Ishikawa (cell line): ENCODE measurements at regions not wholly inside any gene's neighbourhood (a gene's known extent, or its start where the extent isn't known, plus 50 kb on each side); places are given as distances from the start of the nearest gene placed in this dataset.

Experiments
- CEBPB ChIP-seq: IDR thresholded peaks from 2 replicates; pipeline ENCODE4 v1.6.1; 2012
- CREB1 ChIP-seq: IDR thresholded peaks from 2 replicates; pipeline ENCODE4 v1.6.1; 2012; ENCODE audit warnings: low read depth
- EGR1 ChIP-seq: IDR thresholded peaks from 2 replicates; pipeline ENCODE4 v1.6.1; 2012
- EP300 ChIP-seq: IDR thresholded peaks from 2 replicates; pipeline ENCODE4 v1.6.1; 2012; ENCODE audit warnings: borderline replicate concordance
- FOXM1 ChIP-seq: IDR thresholded peaks from 2 replicates; pipeline ENCODE4 v1.6.1; 2012; ENCODE audit warnings: low read depth, borderline replicate concordance
- NFIC ChIP-seq: IDR thresholded peaks from 2 replicates; pipeline ENCODE4 v1.6.1; 2012
- RAD21 ChIP-seq: IDR thresholded peaks from 2 replicates; pipeline ENCODE4 v1.6.1; 2012; ENCODE audit warnings: low read depth
- TAF1 ChIP-seq: IDR thresholded peaks from 2 replicates; pipeline ENCODE4 v1.6.1; 2012; ENCODE audit warnings: low read depth, mild to moderate bottlenecking
- TCF12 ChIP-seq: IDR thresholded peaks from 2 replicates; pipeline ENCODE4 v1.6.1; 2012; ENCODE audit warnings: low read depth
- TEAD4 ChIP-seq: IDR thresholded peaks from 2 replicates; pipeline ENCODE4 v1.6.1; 2012
- YY1 ChIP-seq: IDR thresholded peaks from 2 replicates; pipeline ENCODE4 v1.6.1; 2012; ENCODE audit warnings: low read depth
- ZBTB7A ChIP-seq: IDR thresholded peaks from 2 replicates; pipeline ENCODE4 v1.6.1; 2012; ENCODE audit warnings: low read depth
- TF ChIP-seq, protein P1 (sequence below): IDR thresholded peaks from 2 replicates; pipeline ENCODE4 v1.6.1; 2012; ENCODE audit warnings: low read depth, mild to moderate bottlenecking
- TF ChIP-seq, protein P2 (sequence below): IDR thresholded peaks from 2 replicates; pipeline ENCODE4 v1.6.1; 2012
- TF ChIP-seq, protein P3 (sequence below): IDR thresholded peaks from 2 replicates; pipeline ENCODE4 v1.6.1; 2012

- TF ChIP-seq CEBPB (no peak), TAF1 (no peak), EP300 (no peak), TCF12 (no peak), YY1 (no peak), ZBTB7A (no peak), FOXM1 (no peak), EGR1 (no peak), NFIC (no peak), RAD21 (no peak), TEAD4 (no peak), CREB1 (no peak)
- TF ChIP-seq, protein P1, sequence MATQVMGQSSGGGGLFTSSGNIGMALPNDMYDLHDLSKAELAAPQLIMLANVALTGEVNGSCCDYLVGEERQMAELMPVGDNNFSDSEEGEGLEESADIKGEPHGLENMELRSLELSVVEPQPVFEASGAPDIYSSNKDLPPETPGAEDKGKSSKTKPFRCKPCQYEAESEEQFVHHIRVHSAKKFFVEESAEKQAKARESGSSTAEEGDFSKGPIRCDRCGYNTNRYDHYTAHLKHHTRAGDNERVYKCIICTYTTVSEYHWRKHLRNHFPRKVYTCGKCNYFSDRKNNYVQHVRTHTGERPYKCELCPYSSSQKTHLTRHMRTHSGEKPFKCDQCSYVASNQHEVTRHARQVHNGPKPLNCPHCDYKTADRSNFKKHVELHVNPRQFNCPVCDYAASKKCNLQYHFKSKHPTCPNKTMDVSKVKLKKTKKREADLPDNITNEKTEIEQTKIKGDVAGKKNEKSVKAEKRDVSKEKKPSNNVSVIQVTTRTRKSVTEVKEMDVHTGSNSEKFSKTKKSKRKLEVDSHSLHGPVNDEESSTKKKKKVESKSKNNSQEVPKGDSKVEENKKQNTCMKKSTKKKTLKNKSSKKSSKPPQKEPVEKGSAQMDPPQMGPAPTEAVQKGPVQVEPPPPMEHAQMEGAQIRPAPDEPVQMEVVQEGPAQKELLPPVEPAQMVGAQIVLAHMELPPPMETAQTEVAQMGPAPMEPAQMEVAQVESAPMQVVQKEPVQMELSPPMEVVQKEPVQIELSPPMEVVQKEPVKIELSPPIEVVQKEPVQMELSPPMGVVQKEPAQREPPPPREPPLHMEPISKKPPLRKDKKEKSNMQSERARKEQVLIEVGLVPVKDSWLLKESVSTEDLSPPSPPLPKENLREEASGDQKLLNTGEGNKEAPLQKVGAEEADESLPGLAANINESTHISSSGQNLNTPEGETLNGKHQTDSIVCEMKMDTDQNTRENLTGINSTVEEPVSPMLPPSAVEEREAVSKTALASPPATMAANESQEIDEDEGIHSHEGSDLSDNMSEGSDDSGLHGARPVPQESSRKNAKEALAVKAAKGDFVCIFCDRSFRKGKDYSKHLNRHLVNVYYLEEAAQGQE: no peak
- TF ChIP-seq, protein P2, sequence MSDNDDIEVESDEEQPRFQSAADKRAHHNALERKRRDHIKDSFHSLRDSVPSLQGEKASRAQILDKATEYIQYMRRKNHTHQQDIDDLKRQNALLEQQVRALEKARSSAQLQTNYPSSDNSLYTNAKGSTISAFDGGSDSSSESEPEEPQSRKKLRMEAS: no peak
- TF ChIP-seq, protein P3, sequence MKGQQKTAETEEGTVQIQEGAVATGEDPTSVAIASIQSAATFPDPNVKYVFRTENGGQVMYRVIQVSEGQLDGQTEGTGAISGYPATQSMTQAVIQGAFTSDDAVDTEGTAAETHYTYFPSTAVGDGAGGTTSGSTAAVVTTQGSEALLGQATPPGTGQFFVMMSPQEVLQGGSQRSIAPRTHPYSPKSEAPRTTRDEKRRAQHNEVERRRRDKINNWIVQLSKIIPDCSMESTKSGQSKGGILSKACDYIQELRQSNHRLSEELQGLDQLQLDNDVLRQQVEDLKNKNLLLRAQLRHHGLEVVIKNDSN: no peak
Observed at GRCh38 chr16:50910736-50911100, 168.8 kb downstream of the CYLD start.

- TF ChIP-seq EGR1 (no peak), CREB1 (no peak), ZBTB7A (no peak), RAD21 (no peak), YY1 (no peak)
- TF ChIP-seq, protein P2: no peak
Observed at GRCh38 chr16:50909831-50910735, 168.2 kb downstream of the CYLD start.

- TF ChIP-seq FOXM1 (no peak), ZBTB7A (no peak), RAD21 (no peak), NFIC (no peak), YY1 (no peak), TCF12 (no peak), EP300 (no peak), CEBPB (no peak), TAF1 (no peak), EGR1 (no peak), TEAD4 (no peak), CREB1 (no peak)
- TF ChIP-seq, protein P3: no peak
- TF ChIP-seq, protein P1: no peak
- TF ChIP-seq, protein P2: no peak
Observed at GRCh38 chr16:50908468-50908867, 166.6 kb downstream of the CYLD start.

DNA sequence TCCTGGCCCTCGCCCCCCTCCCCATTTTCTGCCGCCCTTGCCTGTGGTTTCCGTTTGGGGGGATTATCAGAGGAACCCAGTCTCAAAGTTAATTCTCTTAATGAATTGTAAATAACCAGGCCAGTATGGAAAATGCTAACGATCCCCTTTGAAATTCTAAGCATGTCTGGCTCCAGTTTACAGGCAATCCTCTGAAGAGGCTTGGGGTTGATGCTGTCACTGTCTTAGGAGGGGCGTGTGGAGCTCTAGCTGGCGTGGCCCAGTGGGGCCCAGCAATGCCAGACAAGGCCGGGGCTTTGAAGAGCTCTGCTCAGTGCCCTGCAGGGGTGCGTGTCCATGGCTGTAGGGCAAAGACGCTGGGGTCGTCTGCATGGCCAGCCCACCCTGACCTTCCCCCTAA, 164.6 kb downstream of the CYLD start:
- no peak for TF ChIP-seq TAF1
- TF ChIP-seq NFIC: no peak
- no peak for TF ChIP-seq FOXM1
- no peak for TF ChIP-seq CEBPB
- no peak for TF ChIP-seq RAD21
- TF ChIP-seq TCF12: no peak
- TF ChIP-seq TEAD4: no peak
- no peak for TF ChIP-seq YY1
- TF ChIP-seq EGR1: no peak
- TF ChIP-seq ZBTB7A: no peak
- TF ChIP-seq, protein P1: no peak
- TF ChIP-seq, protein P3: no peak
- no peak for TF ChIP-seq EP300
- TF ChIP-seq CREB1: no peak
- TF ChIP-seq, protein P2: no peak
